B cell (primary cell): ENCODE measurements at regions not wholly inside any gene's neighbourhood (a gene's known extent, or its start where the extent isn't known, plus 50 kb on each side); places are given as distances from the start of the nearest gene placed in this dataset.

ENCODE experiments used
- CTCF ChIP-seq: fragments of 200-600 bp; IDR thresholded peaks from one replicate; pipeline ENCODE4 v1.8.0; 2022; ENCODE audit warnings: antibody characterized with exemption, mild to moderate bottlenecking
- EZH2 ChIP-seq: IDR thresholded peaks from 2 replicates; pipeline ENCODE4 v1.6.1; 2012; ENCODE audit warnings: borderline replicate concordance, low read depth, mild to moderate bottlenecking, moderate library complexity, low read length; ENCODE audit not compliant: insufficient read depth, poor library complexity, severe bottlenecking

DNA sequence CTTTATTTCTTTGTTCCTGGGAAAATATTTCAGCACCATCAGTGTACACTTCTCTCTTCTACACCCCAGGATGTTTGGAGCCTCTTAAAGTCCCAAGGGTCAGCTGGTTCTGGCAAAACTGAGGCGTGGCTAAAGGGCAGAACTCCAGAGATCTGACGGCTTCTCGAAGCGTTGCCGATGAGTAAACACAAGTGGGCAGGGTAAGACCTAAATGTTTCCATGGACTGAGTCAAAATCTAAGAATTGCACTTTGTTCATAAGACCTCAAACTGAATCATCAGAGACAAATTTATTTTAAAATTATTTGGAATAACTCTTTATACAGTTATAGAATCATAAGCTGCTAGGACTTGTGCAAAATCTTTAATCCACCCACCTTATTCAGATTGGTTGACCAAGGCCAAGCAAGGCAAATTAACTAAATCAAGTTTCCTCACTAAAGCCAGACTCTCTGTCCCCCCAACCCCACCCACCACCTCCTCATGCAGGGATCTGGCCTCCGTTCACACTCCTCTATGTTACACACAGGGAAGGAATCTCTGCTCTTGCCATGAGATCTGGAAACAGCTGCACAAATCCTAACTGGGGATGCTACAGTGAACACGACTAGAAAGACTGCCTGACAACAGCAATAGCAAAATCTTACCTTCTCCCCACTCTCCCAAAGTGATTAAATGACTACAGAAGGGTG lies 342.6 kb upstream of the KLHL29 start:
- TF ChIP-seq CTCF (no peak), EZH2 (no peak)
